Hypothalamus (tissue), 51 donors: ENCODE measurements at regions not wholly inside any gene's neighbourhood (a gene's known extent, or its start where the extent isn't known, plus 50 kb on each side); places are given as distances from the start of the nearest gene placed in this dataset.
A peak's percentile ranks its signal among the peaks of the same experiment; 100 is the strongest.
"Not testable (repeated sequence)": the region's sequence is repeated elsewhere in the genome, so short reads cannot be mapped to it uniquely, and the experiment has no call there.

Experiments
- DNase-seq, 51 donors: peaks; one replicate each; lab custom pipeline; 2025; lab: John Stamatoyannopoulos, UW

DNA sequence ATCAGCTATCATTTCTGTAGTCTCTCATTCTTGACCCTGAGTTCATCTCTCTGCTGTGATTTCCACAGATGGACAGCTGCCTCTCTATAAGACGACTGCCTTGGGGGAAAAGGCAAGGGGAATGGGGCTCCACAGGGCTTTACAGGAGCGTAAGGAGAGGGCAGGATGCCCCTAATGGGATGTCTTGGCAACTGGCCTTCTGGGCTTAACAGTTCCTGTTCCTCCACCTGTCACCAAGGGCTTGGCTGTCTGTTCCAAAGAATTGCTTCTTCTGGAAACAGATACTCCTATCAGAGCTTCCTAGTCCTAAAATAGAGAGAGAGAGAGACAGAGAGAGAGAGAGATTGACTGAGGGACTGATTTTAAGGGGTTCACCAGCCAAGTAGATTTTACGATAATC, 181.9 kb downstream of the TMEM200A start:
- DNase-seq = no peak

DNA sequence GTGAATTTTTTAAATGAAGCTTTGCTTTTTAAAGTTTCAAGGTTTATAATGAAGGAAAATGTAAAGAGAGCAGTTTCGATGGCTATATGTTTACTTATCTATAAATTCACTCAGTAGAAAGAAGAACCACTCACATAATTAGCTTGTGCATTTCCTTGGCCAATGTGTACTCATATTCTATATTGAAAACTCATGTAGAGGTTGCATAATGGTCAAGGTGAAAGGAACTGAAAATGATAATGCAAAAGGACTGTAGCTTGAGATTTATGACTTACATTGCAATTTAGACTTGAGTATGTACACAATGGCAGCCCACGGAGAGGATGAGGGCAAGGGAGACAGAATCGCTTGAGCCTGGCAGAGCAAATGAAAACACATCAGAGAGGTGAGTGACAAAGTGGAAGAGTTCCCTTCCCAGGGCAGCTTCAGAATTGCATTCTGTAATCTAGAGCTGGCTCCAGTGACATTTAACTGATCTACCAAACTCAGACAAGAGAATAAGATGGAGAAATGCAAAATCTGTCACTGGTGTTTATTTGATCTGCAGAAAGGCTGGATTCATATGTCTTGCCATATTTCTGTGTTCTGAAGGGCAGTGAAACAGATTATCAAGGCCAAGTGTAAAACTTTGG, 191.8 kb downstream of the TMEM200A start:
- DNase-seq = no peak

DNA sequence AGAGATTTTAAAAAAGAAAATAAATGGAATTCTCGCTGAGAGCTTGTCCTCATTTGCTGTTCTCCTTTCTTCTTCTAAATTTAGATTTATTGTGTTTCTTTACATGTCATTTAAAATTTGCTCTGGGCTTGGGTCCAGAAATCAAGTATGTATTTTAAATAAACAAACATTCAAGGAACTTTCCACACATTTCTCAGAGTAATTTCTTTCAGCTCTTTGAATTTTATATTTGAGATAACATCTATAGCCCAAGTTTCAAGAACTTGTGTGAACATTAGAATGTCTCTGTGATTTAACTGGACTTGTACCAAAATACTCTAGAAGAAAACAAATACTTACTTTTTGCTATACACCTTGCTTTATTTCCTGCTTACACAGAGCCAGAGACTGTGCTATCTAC, 192.3 kb downstream of the TMEM200A start:
- DNase-seq = no peak

DNA sequence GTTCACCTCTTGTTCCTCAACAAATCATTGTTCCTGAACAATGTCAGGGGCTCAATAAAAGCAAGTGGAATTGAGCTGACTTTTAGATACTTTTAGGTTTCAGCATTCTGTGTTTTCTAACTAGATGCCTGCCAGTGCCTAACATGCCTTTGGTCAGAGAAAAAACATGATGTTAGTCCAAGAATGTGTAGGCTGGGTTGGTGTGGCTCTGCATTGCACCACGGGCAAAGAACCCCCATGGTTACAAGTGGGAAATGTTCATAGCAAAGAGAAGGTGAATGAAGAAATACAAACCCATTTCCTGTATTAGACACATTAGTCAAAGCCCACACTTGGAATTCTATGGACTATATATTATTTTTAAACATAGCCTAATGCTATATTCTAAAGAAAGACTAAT, 193.3 kb downstream of the TMEM200A start:
- no peak for DNase-seq

DNA sequence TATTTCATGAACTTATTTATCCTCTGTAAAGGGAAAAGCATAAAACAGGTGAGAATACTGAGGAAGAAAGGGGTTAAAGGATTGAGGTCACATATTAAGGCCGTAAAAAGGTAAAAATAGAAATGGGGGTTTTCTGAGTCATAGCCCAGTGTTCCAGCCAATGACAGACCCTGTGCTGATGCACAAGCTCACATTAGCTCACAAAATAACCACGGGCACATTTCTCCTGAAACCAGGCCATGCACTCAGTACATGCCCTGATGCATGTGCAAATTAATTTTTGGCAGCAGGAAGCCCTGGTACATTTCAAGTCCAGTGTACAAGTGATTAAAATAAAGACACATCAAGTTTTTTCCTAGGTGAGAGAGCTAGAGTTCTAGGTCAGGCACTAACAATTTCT, 194.4 kb downstream of the TMEM200A start:
- no peak for DNase-seq

DNA sequence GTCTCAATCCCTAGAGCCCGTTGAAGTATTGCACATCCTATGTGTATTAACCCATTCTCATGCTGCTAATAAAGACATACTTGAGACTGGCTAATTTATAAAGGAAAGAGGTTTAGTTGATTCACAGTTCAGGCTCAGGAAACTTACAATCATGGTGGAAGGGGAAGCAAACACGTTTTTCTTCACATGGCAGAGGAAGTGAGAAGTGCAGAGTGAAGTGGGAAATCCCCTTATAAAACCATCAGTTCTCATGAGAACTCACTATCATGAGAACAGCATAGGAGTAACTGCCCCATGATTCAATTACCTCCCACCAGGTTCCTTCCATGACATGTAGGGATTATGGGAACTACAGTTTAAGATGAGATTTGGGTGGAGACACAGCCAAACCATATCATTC, 195.3 kb downstream of the TMEM200A start:
- not testable (repeated sequence) for DNase-seq

DNA sequence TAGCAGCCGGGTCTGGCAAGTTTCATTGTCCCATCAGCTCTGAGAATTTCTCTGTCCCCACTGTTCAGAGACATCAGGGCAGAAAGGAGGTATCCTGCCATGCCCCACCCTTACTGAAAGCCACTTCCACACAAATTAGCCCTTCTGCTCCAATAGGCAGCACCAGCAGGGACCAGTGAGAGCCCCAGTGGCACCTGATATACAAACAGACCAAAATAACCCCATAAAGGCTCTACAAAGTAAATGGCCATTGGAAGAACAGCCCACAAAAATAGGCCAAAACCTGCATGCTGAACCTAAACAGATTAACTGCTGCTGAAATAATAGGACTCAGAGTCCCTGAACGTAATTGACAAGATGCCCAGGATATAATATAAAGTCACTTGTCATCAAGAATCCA, 199.9 kb downstream of the TMEM200A start:
- DNase-seq = no peak

DNA sequence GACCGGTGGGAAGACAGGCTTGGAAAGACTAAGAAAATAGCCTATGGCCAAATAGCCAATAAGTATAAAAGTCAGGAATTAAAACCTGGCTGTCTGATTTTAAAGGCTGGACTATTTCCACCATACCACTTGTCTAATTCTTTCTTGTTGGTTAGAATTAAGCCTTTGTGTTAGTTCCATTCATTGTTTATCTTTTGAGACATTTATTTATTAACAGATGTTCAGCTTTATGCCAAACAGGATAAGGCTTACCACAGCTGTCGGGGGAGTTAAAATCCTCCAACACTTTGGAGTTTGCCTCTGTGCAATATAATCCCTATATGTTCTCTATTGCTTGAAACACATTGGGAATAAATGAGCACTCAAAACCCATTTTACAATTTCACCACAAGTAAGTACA, 208.3 kb downstream of the TMEM200A start:
- DNase-seq = no peak

DNA sequence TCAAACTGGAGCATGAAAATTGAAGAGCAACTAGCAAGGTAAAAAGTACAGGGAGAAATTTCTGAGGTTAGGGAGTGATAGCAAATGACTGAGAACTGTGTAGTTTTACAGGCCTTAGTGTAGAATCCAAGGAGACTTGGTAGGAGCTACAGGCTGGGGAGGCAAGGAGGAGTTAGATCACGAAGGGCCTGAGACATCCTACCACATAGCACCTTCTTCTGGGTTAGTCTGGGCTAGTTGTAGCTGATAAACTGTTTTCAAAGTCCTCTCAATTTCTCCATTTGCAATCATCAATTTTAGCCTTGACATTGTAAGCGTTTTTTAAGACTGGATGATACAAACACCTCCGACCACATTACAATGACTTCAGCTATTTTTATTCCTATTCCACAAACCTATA, 209.7 kb downstream of the TMEM200A start:
- DNase-seq = no peak

DNA sequence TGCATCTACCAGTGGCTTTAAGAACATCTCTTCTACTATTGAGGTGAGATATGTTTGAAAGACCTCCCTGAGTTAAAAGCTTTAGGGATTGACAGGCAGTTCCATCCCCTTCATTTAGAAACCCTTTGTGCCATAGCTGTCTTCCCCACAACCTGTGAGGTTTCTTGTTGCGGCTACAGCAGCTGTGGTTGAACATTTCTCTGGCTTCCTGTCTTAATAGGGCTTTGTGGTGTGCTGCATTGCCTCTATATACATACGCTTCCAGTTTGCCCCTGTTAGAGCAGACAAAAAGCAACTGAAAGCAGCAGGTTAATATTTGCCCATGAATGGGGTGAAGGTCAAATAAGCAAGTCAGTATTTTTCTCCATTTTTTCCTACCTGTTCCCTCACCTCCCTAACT, 210.2 kb downstream of the TMEM200A start:
- no peak for DNase-seq

DNA sequence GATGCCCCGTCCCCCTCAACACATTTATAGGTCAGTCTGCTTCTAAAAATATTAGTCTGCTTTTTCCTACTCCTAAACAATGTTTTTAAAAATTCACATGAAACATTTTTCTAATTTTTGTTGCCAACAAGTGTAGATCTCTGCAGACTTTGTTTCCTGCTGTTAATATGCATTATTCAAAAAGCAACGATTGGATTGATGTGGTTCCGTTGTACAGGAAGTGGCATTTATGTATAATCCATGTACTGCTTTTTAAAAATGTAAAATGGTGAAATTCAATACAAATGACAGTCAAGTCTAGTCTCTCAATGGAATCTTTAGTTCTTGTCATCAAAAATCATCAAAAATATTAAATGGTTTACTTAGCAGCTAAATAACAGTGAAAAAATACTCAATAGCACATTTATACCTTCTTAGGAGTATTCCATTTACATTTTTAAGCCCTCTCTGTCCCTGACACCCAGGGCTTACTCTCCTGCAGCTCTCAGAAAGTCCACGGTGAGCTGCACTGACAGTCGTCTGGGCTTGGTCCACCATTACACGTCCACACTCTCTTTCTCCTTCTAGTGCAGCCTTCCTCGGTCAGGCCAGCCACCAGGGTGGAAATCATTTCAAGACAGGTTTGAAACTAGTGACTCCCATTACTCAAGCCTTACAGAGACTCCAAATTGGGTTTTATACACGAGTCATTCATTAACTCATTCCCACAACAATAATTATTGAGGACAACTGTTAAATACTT, 211.5 kb downstream of the TMEM200A start:
- no peak for DNase-seq

DNA sequence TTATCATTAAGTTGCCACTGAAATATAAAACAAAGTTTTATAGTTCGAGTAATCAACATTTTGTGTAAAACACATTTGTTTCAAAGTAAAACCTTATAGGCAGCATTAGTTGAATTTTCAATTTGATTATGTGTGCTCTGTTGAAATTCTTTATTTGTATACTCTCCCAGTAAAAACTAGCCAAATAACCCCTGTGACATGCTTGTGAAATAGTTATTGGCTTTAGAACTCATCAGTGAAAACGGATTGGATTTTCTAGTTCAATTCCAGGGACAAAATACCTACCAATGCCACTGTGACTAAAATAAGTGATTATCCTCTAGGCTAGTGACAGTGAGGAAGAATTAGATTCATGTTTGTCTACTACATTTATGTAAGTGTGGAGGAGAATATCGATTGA, 212.9 kb downstream of the TMEM200A start:
- DNase-seq = no peak

DNA sequence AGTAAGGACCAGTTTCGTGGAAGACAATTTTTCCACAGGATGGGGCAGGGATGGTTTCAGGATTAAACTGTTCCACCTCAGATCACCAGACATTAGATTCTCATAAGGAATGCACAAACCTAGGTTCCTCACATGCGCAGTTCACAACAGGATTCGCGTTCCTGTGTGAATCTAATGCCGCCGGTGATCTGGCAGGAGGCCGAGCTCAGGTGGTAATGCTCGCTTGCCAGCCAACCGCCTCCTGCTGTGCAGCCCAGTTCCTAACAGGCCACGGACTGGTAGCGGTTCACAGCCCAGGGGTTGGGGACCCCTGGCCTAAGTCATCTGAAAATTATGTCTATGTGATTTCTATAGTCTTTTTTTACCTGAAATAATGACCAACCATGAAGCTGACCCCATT, 217.5 kb downstream of the TMEM200A start:
- no peak for DNase-seq

DNA sequence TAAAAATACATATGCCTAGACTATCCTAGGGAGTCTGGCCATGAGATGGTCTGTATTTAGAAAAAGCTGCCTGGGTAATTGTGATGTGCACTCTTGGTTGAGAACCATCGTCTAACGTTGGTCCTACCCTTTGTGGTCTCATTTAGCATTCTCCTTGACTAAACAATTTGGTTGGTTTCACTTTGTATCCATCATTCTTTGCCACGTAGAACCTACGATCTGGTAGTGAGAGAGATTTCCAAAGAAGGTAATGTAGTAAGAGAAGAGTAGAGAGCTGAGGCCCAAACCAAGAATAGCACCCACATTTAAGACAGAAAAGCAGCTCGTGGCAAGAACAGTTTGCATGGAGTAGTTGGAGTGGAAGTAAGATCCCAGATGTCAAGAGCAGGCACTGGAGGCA, 219.8 kb downstream of the TMEM200A start:
- no peak for DNase-seq

DNA sequence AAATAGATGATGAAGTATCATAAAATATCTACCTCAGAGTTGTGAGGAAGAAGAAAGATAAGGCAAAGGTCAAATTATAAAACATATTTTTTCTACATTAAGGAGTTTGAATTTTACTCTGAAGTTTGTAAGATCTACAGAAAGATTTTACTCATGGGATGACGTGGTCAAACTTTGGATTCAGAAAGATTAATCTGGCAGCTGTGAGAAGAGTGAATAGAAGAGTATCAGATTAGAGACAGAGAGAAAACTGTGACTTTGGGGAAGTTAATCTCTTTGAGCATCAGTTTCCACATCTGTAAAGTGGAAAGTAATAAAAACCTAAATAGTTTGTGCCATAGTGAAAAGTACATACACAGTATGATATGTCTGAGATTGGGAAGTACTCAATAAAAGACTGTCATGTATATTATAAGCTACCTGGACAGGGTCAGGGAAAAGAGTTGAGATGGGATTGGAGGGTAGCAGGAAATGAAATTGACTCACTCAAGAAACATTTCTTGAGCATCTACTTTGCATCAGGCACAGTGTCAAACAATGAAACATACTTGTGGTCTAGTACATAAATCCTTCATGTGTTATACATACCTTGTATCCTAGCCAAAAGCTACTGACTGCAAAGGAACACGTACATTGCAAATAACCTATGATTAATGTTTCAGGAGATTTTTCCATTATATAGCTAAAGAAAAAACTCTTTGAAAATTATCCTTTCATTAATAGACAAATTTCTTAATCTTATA, 222.1 kb downstream of the TMEM200A start:
- no peak for DNase-seq

DNA sequence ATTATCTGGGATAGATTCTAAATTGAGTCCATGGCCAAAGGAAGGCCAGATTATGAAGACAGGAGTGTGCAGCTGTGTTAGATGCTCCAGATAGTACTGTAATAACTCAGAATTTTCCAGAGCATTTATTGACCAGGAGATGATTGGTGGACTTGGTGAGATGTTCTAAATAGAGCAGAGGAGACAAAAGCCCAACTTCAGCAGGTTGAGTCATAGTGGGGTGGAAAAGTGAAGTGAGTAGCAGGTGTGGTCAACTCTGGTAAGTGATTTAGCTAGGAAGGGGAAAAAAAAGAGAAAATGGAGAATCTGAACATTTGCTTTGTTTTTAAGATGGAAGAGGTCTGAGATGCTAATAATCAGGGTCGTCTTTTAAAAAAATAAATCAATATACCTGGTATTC, 227.4 kb downstream of the TMEM200A start:
- DNase-seq = no peak

DNA sequence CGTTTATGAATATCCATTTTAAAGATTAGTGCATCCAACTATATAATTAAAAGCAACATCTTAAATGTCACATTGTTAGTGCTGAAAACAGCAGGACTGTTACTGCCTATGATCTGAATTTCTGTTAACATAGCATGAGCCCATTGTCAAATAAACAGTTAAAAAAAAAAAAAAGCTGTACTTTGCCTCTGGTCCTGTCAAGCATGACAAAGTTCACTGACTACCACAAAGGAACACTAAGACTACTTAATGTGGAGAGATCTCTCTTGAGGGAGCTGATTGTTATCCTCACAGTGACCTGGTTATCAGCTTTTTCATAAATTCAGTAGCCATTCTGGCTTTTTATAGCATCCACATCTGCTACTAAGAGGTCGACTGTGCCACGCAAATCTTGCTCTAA, 228.1 kb downstream of the TMEM200A start:
- no peak for DNase-seq

DNA sequence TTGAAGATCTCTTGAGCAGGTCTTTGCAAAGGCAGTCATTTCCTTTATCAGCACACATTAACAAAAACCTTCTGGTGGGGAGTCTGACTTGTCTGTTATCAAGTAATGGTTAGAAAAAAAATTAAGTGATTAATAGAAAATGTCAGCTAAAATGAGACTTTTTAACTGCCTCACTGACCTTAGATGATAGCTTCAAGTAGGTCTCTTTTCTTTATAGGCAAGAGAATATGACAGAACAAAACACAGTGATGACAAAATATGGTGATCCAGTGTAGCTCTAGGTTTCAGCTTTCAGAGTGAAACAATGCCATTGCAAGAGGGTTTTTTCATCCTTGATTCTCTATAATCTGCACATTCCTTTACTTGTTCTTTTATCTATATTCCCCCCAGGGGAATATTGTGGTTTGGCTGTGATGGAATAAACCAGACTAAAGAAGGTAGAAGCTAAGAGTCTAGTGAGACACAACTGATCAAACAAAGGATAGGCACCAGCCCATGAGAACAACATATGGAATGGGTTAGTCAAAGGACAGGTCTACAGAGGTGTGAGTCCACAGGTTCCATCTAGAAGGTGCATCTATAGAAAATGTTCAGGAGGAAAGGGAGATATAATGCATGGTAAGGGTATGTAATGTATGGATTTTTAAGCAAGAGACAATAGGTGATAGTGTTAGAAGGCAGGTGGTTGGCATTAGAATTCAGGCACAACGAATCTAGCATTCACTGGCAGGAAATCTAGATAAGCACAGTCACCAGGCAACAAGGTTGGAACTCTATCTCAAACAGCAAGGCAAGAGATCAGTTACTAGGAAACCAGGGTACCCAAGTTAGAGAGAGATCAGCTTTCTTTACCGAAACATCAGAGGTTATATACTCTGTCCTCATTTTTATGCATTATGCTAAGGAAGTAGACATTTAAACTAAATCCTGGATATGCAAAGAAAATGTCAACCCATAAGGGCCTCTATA, 228.9 kb upstream of the SMLR1 start:
- no peak for DNase-seq

DNA sequence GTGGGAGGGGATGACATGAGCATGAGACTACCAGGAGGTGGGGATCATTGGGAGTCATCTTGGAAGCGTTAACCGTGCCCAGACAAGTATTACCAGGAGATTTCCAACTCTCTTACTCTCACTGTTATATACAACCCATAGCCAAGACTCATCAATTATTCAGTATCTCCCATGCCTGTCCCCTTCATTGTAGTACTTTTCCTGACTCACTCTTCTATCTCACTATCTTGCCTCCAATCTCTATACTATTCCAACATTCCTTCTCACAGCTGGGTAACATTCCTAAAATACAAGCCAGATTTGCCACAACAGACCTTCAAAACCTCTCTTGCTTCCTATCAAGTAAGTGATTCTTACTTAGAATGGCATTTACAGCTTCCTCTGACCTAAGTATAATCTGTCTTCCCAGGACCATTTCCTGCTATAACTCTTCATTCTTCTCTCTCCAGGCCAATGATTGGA, 226.3 kb upstream of the SMLR1 start:
- no peak for DNase-seq

DNA sequence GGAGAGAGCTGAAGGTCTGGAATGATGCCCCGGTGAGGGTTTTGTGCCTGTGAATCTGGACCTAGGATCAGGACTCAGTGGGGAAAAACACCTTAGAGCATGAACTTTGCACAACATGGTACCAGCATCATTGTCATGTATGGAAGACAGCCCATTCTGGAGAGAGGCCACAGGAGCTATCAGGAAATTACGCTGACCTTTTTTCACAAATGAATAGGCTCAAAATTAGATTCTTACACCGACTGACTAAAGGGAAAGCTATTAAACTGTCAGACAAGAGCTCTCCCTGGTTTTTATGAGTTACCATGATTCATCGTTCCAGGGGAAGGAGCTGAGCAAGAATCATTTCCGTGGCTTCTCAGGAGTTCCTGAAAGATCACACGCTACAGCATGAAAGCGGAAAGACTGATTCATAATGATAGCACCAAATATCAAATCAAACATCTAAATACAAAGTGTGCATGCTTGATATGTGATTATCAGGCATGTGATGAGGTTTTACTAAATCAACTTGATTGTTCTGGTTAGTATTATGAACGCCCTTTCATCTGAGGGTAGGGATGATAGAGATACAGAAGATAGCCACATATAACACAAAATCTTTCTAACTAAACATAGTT, 224.9 kb upstream of the SMLR1 start:
- DNase-seq = peak in 1 of 51 donors; percentile 29
